ENCODE measurements at regions not wholly inside any gene's neighbourhood (a gene's known extent, or its start where the extent isn't known, plus 50 kb on each side); places are given as distances from the start of the nearest gene placed in this dataset.
"Not testable (repeated sequence)": the region's sequence is repeated elsewhere in the genome, so short reads cannot be mapped to it uniquely, and the experiment has no call there.

GRCh38 chr6:3963426-3963825 is 114.3 kb downstream of the FAM50B start:
- no peak for DNase-seq

GRCh38 chr6:3965071-3965718 is 113.7 kb downstream of the FAM217A start:
- no peak for DNase-seq

GRCh38 chr6:3966426-3966825 is 112.5 kb downstream of the FAM217A start:
- DNase-seq, result no peak

- no peak for DNase-seq
Observed at GRCh38 chr6:3970097-3970496, 108.8 kb downstream of the FAM217A start.

- not testable (repeated sequence) for DNase-seq
Observed at GRCh38 chr6:3973152-3973551, 105.8 kb downstream of the FAM217A start.

GRCh38 chr6:3977875-3978711 is 100.8 kb downstream of the FAM217A start:
- DNase-seq, result no peak

GRCh38 chr6:3978966-3979365 is 100.0 kb downstream of the FAM217A start:
- not testable (repeated sequence) for DNase-seq

GRCh38 chr6:3981917-3982316 is 97.0 kb downstream of the FAM217A start:
- no peak for DNase-seq

- DNase-seq, result no peak
Observed at GRCh38 chr6:3983778-3984177, 95.2 kb downstream of the FAM217A start.

- DNase-seq, result no peak
Observed at GRCh38 chr6:3984494-3984893, 94.4 kb downstream of the FAM217A start.

GRCh38 chr6:3986241-3986640 is 92.7 kb downstream of the FAM217A start:
- no peak for DNase-seq

GRCh38 chr6:3987053-3987452 is 91.9 kb downstream of the FAM217A start:
- DNase-seq, result no peak

GRCh38 chr6:3987576-3987975 is 91.4 kb downstream of the FAM217A start:
- no peak for DNase-seq

- peak; percentile 5 for DNase-seq
Observed at GRCh38 chr6:3990692-3991491, 88.0 kb downstream of the FAM217A start.

- no peak for DNase-seq
Observed at GRCh38 chr6:3991941-3992340, 87.0 kb downstream of the FAM217A start.

- DNase-seq, result no peak
Observed at GRCh38 chr6:3996349-3996748, 82.6 kb downstream of the FAM217A start.

- DNase-seq, result no peak
Observed at GRCh38 chr6:3997177-3997770, 81.7 kb downstream of the FAM217A start.

GRCh38 chr6:3999800-4000661 is 78.9 kb downstream of the FAM217A start:
- no peak for DNase-seq

GRCh38 chr6:4004249-4004648 is 74.7 kb downstream of the FAM217A start:
- no peak for DNase-seq

GRCh38 chr6:4008324-4009047 is 70.5 kb downstream of the FAM217A start:
- DNase-seq, result no peak

- no peak for DNase-seq
Observed at GRCh38 chr6:4009486-4009885, 69.5 kb downstream of the FAM217A start.

Measured in NCI-H1092 treated with DMSO at 0.1 percent for 48 hours (cell line).